ENCODE measurements at regions not wholly inside any gene's neighbourhood (a gene's known extent, or its start where the extent isn't known, plus 50 kb on each side); places are given as distances from the start of the nearest gene placed in this dataset.

DNA sequence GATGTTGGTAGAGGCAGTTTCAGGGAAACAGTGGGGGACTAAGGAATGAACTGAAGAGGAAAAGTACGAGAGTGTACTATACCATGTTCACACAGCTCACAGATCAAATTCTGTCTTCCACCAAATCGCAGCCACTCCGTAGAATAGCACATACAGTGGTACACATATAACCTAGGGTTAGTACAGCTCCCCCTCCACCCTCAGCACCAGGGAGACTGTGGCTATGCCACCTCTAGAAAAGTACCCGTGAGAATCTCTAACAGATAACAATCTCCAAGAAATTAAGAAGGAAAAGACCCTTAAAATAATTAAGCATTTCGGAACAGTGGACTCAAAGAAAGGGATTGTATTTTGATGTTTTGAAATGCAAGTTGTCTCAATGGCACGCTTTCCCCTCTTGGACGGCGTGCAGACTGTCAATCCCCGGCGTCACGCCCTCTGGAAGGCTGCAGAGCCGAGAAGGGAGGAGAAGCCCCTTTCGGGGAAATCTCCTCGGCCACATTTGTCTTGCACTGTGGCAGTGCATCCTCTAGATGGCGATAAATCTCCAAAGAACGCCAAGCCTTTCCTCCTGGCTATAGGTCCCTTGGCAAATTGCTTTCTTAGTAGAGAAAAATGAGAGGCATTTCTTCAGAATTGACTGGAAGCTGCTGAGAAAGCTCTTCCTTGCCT, 345.0 kb downstream of the REEP3 start:
- no peak for DNase-seq

DNA sequence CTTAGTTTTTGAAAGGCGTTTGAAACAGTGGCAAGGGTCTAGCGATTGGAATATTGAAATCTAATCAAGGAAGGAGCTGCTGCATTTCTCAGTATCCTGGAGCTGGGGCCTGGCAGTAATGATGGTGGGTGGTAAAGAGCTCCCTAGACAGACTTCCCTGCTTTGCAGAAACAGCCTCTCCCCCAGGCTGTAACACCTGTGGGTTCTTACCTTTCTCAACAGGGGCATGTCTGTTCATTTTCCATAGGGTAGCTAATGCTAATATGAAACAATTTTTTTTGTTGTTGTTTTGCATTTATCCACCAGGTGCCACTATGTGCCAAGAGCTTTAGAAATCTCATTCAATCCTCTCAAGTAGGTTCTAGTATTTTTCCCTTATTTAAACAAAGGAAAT, 345.5 kb downstream of the REEP3 start:
- no peak for DNase-seq

DNA sequence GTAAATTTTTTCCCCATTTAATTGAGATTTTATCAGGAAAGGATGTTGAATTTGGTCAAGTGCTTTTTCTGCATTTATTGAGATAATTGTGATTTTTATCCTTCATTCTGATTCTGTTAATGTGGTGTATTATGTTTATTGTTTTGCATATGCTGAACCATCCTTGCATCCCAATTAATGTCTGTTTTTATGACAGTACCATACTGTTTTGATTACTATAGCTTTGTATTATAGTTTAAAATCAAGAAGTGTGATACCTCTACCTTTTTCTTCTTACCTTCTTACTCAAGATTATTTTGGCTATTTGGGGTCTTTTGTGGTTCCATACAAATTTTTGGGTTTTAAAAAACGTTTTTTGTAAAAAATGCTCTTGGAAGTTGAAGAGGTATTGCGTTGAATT, 357.2 kb downstream of the REEP3 start:
- DNase-seq = no peak

DNA sequence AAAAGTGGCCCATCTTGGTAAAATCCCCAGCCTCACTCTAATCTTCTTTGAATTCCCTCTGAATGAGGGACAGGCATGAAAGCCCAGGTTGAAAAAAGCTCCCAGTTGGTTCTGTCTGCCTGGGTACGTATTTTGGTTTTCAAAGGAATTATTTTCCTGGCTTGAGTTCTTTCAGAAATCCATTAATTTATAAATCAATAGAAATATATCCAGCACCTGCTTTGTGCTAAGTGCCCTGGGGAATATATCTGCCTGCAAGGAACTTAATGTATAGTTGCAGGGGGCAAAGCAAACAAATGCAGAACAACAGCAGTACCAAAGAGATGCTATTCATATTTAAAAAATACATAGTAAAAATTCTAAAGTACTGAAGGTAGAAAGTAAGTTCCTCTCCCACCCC, 362.7 kb downstream of the REEP3 start:
- DNase-seq = no peak

DNA sequence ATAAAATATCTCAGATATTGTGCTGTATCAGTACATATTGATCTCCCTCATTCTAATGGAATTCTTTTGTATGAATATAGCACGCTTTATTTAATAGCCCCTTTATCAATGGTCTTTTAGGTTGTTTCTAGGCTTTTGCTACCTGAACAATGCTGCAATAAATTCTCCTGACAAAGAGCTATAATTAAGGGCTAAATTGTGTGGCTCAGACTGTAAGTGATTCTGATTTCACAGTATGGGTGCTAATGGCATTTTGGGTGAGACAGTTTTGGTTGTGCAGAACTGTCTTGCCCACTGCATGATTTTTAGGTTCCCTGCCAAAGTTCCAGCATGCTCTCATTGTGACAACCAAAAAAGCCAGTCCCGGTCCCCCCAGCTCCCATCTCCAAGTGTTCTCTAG, 363.2 kb downstream of the REEP3 start:
- DNase-seq = no peak

DNA sequence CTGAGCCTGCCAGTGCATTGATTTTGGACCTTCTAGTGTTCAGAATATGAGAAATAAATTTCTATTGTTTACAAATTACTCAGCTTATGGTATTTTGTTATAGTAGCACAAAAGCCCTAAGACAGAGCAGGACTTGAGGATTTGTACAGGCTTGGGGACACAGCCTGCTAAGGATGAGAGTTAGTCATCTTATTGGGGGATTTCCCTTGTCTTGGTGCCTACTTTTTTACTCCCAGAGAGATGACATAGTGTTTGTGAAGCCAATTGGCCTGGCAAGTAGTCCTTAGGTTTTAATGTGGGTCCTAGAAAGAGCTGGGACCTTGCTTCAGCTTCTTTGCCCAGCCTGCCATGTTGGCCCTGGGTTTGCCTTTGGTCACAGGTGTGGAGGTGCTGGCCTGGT, 364.0 kb downstream of the REEP3 start:
- DNase-seq = no peak

DNA sequence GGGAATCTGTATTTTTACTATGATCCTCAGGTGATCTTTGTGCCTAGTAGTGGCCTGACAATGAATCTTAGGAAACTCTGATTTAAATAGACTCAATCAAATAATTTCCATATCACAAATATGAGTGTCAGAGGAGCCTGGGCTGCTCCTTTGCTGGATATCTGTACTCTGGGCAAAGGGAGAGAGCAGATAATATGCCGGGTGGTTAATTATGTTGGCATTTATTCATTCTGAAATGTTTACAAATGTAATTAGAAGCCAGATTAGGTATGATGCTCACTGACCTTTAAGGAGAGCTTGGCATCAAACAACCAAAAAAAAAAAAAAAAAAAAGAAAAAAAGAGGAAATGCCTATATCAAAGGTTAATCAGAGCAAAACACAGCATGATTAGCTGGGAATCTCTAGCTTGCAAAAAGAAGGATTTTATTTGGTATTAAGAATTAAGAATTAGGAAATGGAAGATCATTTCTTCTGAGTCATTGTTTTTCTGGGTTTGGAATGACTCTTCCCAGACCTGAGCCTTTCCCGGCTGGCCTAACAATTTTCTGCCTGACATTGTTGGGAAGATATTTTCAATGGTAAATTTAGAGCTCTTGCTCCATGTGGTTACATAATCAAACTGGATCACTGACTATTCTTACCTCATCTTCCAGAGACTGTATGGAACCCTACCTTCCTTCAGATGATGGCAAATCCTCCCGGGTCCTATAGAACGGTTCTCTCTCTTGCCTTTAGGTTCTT, 365.3 kb downstream of the REEP3 start:
- no peak for DNase-seq

DNA sequence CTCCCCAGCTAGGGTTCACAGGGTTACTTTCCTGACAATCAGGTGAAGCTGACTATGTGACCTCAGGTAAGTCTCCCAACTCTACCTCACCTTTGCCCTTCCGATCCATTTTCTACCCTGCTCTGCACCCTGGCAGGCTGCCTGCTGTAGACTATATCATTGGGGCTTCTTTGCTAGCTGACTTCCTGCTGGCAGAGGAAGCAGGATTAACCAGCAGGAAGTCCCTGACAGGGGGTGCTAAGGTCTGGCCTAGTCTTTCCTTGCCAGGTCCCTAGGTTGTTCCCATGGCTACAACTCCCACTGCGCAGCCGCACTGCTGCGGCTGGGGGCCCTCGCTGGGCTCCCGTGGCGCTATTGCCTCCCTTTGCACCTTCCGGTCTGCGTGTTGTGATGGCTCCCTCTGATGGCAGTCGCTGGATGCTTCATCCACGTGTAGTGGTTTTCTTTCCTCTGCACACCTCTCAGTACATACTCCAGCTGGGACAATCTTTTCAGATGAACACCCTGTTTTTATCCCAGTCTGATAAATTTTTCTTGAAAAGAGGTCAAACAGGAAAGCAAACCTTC, 365.9 kb downstream of the REEP3 start:
- no peak for DNase-seq

DNA sequence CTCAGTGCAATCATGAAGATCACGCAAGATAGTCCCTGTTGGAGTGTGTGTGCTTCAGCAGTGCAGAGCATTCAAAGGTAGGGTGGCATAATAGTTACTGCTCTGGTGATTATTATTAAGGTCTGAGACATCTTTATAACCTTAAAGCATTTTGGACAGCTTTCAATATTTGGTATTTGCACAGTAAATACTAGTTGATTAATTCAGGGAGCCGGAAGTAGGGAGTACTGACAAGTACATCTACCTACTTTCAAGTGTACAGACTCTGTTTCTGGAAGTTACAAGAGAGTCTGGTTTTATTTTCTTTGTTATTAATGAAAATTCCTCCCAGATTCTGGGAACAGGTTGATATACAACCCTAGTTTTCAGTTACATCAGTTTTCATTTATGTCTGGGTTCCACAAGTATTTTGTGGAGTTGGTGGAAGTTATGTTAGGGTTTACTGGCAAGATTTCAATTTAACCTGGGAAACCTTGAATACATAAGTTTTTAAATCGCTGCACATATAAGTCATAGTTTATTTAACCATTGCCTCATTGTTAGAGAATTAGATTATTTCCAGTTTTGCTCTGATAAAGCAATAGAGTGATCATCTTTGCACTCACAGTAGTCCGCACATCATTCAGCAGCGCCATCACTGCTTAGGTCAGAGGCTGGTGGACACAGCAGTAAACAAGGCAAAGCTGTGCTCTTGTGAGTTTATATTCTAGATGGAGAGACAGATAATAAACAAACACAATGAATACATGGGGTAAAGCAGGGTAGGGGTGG, 366.6 kb downstream of the REEP3 start:
- DNase-seq = no peak

DNA sequence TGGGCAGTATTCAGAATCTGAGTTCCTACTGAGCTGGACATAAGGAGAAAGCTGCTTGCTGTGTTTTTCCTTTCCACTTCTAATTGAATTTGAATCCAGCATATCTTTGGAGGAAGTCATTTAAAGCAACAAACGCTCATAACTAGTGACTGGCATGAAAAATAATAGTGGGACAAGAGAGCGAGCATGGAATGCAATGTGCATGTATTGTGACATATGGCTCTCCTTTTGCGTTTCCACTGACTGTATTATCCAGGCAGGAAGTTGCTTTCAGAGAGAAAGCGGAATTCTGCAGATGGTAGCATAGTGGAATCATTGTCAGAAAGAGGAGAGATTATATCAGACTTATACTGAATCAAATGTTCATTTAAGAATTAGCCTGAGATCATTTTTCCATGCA, 368.6 kb downstream of the REEP3 start:
- no peak for DNase-seq

DNA sequence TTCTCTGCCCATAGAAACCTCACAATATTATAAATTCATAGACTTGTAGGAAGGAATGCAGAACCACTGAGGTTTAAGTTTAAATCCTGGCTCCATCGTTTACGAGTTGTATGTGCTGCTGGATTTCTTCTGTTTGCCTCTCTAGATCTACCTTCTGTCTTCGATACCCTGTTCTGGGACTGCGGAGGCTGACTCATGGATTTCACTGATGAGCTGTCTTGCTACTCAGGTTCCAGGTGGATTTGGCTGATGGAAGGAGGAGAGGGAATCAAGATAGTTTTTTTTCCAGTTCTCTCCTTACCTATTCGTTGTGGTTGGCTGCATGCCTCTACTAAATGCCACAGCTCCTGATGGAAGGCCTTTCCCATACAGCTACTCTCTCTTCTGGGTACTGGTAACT, 375.8 kb downstream of the REEP3 start:
- DNase-seq = no peak

DNA sequence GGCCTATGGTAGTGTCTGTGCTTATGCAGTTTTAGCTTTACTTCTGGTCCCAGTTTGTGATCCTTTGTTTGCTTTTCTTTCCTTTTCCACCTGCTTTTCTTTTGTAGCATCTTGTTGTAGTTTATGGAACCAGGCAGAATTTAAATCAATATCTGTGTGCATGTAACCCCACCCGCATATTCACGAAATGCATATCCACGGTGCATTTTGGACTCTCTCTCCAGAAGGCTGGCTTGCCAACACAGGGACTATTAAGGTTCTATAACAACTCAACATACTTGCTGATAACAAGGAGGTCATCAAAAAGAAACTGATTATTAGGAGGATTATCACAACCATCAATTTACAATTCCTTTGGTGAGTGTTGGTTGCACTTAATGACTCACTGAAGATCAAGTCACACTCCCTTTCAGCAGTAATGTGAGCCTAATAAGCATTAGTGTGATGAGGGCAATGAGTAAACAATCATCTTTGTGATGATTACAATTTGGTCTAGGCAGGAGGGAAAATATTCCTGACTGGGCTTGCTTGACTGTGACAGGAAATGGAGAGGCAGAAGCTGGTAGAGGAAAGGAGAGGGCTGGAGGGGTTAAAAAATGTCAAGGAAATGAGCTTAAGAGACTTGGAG, 378.6 kb downstream of the REEP3 start:
- DNase-seq = no peak

DNA sequence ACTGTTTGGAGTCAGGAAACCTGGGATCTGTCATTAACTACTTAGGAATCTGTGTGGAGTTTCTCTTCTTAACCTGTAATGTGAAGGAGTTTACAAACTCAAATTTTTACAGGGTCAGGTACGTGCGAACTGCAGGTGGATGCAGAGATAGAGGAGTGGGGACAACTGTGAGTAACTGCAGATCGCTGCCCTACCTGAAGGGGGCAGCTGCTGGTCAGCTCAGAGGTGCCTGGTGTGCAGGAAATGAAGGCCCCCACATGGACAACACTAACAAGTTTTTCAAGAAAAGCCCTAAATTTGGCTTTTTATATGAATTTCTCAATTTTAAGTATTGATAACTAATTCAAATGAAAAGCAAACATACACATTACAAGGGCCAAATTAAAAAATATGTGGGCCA, 380.0 kb downstream of the REEP3 start:
- no peak for DNase-seq

DNA sequence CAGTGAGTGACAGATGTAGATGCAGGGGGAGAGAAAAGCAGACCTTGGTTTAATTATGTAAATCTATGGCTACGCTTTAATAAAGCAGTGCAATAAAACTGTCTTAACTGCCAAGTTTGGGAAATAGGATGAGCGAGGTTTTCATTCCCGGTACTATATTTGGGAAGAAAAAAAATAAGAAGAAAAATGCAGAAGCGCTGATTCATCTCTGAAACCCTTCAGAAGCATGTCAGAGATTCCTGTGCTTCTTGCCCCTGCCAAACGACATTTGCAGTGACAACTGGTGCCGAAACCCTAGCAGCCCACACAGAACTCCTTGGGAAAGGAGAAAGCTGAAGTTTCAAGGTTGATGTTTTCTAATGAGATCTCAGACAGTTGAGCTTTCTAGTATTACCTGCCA, 380.7 kb downstream of the REEP3 start:
- no peak for DNase-seq

DNA sequence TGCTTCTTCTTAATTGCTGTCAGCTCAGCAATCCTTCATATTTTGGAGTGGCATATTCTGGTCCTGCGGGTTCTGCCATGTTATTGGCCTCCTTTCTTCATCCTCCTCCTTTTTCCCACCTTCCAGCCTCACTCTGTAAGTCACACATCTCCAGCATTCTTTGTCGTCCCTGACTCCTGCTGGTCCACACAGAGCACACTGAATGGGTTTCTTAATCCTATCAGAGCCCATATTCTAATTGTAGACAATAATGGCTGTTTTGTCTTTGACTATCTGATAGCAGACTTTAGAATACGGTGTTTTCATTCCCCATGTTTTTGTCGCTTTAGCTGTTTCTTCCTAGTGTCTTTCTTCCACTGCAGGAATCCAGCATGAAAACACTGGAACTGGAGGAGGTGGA, 389.6 kb downstream of the REEP3 start:
- DNase-seq = no peak

DNA sequence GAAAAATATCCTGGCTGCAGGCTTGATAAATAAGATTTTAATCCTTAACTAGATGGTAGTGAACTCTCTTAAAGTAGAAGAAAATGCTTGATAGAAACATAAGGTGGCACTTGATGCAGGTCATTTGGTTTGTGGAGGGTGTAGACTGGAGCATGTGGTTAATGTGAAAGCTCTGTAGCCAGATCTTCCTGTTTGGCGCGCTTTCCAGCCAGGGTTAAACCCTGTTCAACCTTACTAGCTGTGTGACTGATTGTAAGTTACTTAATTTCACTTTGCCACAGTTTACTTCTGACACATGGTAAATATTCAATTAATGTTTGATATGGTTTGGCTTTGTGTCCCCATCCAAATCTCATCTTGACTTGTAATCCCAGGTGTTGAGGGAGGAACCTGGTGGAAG, 394.0 kb downstream of the REEP3 start:
- DNase-seq = no peak

DNA sequence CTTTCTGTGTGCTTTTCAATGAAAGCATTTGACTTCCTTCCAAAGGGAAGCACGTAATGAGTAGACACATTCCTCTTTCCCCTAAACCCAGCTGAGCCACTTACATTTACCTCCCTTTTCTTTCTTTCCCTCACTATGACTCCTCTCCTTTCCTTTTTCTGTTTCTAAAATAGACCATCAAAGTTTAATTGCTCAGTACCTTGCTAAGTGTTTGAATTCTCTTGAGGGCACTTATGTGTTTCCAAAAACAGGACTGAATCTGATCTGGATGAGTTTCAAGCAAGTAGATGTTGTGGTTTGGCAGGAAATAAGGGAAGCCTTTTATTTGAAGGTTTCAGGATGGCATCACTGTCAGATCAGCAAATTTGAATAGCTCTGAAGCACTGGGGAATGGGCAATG, 396.2 kb downstream of the REEP3 start:
- no peak for DNase-seq

DNA sequence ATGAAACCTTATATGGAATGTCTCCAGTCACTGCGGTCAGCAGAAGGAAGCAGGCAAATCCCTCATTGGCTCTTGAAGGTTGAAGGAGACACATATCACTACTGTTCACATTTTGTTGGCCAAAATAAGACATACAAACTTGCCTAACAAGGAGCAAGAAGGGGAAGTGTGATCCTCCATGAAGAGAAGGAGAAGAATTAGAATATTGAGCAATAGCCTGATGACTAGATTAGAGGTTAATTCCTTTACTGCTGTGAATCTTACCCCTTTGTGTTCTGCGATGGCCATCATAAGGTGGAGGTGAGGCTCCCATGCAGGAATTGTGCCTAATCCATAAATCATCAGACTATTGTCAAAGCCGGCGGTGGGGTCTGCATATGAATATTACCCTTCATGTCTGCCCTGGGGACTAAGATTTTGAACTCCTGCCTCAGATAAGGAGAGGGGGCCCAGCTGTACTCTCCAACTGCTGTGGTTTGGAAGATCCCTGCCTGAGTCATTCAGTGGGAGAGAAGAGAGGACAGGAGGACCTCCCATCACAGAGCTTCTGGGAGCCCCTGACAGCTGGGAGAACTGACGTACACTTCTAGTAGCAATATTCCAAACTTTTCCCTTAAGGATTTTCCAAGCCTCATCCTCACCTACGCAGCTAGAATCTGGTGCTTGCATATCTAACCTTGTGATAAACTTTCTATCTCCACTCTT, 398.5 kb downstream of the REEP3 start:
- no peak for DNase-seq

DNA sequence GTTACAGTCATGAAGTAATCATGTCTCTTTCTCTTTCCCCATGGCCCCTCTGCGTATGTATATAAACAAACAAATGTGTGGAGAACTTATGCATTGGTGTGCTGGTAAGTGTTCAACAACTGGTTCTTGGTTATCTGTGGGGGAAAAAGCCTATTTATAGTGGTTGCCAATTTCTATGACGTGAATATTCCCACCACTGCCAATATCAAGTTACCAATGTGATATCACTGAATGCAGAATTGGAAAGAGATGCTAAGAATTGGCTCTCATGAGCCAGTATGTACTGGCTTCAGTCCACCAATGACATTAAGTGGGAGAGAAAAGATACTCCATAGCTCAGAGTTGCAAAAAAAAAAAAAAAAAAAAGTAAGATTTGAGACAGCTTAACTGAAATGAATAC, 399.7 kb downstream of the REEP3 start:
- no peak for DNase-seq

DNA sequence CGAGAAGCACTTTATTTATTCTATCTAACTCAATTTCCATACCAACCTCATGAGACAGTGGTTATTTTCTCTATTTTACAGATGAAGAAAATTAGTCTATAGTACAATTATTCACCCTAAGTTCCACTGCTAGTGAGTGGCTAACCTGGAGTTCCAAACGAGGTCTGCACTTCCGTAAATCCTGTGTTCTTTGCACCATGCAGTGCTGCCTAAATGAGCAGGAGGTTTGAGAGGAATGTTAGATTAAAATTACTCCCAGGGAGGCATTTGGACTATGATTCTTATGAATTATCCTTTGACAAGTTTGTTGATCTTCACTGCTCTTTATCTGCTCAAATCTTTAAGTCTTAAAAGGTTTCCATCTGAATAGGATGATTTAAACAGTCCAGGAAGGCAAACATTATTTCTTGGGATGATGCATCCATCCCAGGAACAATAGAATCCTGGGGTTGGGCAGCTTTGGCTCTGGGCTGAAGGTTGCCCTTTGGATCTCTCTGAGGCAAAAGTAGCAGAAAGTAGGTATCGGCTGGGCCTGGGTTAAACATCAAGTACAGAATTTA, 400.8 kb downstream of the REEP3 start:
- no peak for DNase-seq

DNA sequence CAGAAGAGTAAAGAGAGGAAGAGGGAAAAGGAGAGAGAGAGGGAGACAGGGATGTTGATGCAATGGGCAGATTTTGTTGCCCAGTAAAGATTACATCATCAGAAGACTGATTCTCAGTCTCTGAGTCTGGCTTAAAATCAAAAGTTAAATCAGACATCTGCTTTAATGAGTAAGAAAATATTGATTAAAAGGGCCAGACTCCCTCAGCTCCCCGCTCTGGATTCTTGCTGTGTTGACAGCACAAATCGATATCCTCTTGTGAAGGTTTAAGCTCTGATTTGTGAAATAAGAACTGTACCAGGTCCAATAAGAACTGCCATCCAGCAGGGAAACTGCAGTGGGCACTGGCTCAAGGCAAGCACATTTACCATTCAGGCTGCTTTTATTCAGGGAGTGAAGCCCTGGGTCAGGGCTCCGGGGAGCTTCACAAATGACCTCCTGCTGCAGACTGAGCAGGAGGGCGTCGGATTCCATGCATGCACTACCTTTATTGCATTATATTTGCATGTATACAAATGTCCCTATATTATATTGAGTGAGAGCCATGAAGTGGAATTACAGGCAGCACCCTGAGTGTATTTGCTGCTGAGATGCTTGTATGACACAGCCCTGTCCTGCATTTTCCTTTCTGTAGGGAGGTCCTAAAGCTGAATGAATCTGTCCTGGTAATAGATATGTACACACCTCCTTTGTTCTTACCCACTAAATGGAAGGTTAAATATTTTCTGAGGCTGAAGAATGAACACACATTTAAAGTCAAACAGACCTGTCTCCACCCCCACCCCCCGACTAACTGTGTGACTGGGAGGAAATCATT, 401.5 kb downstream of the REEP3 start:
- no peak for DNase-seq
